Activated CD4-positive, CD25-positive, alpha-beta regulatory T cell treated with anti-CD3 and anti-CD28 coated beads, Interleukin-2, amount 50 U/mL, for 72 hours (primary cell): ENCODE measurements at regions not wholly inside any gene's neighbourhood (a gene's known extent, or its start where the extent isn't known, plus 50 kb on each side); places are given as distances from the start of the nearest gene placed in this dataset.

ENCODE experiments used
- DNase-seq: peaks from one replicate; pipeline ENCODE4 v3.0.0; 2021

GRCh38 chr2:239776436-239777005 lies 248.6 kb downstream of the NDUFA10 start:
- no peak for DNase-seq

- no peak for DNase-seq
Measured at GRCh38 chr2:239775623-239776435, 249.3 kb downstream of the NDUFA10 start.

- no peak for DNase-seq
Measured at GRCh38 chr2:239774933-239775622, 250.1 kb downstream of the NDUFA10 start.

- no peak for DNase-seq
Measured at GRCh38 chr2:239774142-239774462, 251.0 kb downstream of the NDUFA10 start.

GRCh38 chr2:239773228-239774141 lies 251.7 kb downstream of the NDUFA10 start:
- DNase-seq = no peak

DNA sequence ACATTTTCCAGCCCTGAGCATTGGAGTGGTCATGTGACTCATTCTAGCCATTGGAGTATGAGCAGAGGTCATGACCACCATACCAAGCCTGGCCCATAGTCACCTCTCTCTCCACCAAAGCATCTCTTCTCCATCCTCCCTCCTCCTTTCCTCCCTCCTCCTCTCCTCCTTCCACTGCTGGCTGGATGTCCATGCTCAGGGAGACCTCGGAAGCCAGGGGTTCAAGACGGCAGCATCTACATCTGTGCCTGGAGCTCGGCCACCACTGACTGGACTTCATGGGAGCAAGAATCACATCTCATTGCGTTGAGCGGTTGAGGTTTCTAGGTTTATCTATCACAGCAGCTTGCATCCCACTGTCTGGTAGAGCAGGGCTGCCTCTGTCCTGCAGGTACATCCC lies 252.4 kb downstream of the NDUFA10 start:
- DNase-seq = no peak

GRCh38 chr2:239770246-239770639 lies 254.9 kb downstream of the NDUFA10 start:
- peak; percentile 13 for DNase-seq

GRCh38 chr2:239769554-239770245 lies 255.4 kb downstream of the NDUFA10 start:
- DNase-seq = peak; percentile 14

DNA sequence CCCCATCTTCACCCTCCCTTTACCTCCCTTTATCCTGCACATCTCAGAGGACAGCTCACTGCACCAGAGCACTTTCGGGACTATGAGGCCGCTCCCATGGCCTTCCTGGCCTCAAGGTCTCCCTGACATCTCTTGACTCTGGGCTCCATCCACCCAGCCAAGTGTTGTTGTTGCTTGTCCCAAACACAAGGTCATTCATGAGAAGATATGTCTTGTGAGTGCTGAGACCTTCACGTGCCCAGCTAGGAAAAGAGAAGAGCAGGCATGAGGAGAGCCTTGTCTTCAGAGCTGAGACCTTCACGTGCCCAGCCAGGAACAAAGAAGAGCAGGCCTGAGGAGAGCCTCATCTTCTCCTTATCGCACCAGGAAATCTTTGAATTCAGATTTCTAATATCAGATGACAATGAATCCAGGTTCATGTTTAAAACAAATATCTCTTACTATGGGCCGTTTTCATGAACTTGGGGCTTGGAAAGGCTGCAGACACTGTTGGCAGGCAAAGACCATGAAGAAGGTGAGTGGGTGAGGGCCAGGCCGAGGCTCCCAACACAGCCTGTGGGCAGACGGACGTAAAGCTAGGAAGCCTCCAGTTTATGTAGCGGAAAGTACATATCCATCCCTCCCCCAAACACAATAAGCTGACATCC lies 256.1 kb downstream of the NDUFA10 start:
- no peak for DNase-seq

DNA sequence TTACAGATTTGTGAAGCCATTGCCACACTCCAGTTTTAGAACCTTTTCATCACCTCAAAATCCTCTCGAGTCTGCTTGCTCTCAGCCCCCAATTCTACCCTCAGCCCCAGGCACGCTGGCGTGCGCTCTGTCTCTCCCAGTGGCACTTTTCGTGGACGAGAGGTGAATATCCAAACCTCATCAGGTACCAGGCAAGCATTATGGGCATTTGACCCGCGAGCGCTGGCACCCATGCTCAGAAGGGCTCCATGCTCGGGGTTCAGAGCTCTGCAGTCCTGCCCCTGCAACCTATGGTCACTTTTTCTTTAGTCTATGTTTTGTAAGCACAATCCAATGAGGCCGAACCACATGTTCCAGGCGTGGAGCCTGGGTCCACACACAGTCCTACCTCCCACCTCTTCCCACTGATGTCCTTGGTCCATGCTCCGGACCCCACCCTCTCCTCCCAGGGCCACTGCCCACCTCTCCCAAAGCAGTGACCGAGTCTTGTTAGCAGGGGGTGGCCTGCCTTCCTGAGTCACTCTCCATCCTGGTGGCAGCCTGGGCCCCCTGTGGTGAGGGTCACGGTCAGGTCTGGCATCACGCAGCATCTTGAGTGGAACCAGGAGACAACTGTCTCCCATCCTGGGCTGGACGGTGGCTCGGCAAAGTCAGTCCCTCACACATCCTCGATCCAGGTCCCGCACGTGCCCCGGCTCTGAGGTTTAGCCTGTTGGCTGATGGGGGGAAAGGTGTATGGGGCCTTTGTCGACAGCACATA lies 256.9 kb downstream of the NDUFA10 start:
- no peak for DNase-seq

DNA sequence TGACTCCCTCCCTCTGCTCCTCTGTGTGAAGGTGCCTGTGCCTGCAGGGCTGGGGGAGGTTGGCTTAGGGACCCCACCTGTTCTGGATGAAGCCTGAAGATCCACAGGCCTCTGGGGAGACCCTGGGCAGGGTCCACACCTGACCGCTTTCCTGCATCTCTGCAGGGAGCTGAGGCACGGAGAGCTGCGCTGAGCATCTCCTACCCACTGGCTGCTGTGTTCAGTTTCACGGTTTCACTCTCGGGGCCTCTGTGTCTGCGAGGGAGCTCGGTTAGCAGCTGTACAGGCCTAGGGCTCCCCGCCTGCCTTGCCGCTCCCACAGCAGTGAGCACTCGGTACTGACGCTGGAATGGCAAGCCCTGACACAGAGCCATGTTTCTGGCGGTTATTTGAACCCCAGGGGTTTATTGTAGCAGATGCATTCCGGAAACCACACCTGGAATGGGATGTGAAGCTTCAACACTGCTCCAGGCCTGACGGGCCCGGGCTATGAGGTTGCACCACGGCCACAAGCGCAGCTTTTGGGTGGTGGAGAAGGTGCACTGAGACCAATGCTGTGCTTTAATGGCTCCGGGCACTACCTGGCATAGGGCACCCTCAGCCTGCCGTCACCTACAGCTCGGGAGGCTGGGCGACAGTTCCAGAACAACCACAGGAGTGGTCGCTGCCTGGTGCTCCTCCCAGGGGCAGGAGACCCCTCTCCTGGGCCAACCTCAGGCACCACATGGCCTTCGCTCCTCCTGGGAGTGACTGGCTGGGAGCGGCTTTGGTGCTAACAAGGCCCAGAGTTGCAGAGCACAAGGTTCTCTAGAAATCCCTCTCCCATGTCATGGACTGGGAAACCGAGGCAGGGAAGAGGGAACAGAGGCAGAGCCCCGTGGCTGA lies 257.9 kb downstream of the NDUFA10 start:
- no peak for DNase-seq

DNA sequence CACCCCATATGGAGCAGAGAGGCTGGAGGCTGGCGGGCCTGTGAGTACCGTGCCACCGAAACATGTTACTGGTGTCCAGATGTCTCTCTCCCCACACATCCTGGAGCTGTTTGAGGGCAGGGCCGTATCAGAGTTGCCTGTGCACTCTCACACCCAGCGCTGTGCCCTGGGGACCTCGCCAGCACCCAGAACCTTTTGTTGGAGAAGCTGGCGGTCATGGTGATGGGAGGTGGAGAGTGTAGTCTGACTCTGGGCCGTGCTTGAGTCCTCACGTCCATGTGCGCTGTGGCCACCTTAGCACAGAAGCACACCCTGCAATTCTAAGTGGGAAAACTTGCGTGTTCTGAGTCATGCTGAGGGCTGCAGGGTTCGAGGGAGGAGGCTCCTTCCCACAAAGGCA lies 259.2 kb downstream of the NDUFA10 start:
- DNase-seq = no peak

GRCh38 chr2:239765076-239765845 lies 259.9 kb downstream of the NDUFA10 start:
- no peak for DNase-seq

GRCh38 chr2:239763433-239764097 lies 261.6 kb downstream of the NDUFA10 start:
- DNase-seq = peak; percentile 15

GRCh38 chr2:239762655-239763269 lies 262.4 kb downstream of the NDUFA10 start:
- DNase-seq = no peak

DNA sequence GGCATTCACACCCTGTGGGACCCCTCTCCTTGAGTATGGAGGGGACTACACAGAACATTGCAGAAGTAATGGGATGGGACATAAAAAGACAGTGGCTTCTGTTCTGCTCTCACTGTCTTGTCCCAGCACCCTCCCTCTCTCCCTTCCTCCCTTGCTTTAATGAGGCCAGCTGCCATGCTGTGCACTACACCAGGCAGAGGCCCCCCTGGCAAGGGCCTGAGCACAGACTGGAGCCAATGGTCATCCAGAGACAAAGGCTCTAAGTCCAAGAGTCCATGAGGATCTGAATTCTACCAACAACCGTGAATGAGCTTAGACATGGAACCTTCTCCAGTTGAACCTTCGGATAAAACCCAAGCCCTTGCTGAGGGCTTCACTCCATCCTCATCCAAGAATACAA lies 263.0 kb downstream of the NDUFA10 start:
- no peak for DNase-seq

- no peak for DNase-seq
Measured at GRCh38 chr2:239760596-239760995, 264.5 kb downstream of the NDUFA10 start.

DNA sequence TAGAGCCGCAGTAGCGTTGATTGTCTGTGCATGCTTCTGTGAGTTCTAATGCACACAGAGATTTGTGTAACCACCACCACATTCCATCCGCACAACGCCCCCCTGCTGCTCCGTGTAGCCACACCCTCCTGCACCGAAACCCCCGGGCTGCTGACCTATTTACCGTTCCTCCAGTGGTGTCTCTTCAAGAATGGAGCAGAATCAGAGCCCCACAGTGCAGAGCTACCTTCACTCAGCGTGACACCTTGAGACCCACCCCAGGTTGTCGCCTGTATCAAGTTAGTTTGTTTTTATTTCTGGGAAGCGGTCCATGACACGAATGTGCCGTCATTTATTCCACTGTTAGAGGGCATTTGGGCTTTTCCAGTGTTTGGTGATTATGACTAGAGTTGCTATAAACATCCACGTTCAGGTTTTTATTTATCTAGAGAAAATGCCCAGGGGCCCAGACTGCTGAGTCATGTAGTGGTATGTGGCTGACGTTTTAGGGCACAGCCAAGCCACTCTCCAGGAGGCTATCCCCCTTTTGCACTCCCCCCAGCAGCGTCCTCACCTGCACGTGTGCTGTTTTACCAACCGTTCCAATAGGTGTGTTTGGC lies 266.8 kb downstream of the NDUFA10 start:
- no peak for DNase-seq
